GM10266 (cell line): ENCODE measurements at regions not wholly inside any gene's neighbourhood (a gene's known extent, or its start where the extent isn't known, plus 50 kb on each side); places are given as distances from the start of the nearest gene placed in this dataset.

Source experiments
- DNase-seq: peaks from one replicate; pipeline ENCODE4 v3.0.0; 2012; ENCODE audit errors: extremely low spot score
- TF ChIP-seq, protein P1 (sequence below): IDR thresholded peaks from 2 replicates; pipeline ENCODE4 v1.5.1; 2012; ENCODE audit warnings: mild to moderate bottlenecking, low read depth; ENCODE audit not compliant: control insufficient read depth, insufficient read depth; ENCODE audit errors: missing control alignments

DNA sequence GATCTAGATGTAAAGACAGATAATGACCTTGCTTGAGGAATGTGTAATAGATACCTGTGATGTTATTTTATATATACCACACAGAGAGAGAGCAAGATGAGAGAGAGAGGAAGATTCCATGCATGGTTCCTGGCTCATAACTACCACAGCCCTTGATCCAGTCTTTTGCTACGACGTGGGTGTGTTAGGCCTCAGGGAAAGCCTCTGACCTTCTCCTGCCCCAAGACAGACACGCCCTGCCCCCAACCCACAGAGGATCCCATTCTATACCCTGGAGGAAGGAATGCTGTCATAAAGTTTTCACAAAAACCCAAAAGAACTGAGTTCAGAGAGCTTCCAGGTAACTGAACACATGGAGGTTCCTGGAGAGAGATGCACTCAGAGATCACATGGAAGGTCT lies 193.1 kb downstream of the ZEB2 start:
- no peak for DNase-seq
- TF ChIP-seq, protein P1, sequence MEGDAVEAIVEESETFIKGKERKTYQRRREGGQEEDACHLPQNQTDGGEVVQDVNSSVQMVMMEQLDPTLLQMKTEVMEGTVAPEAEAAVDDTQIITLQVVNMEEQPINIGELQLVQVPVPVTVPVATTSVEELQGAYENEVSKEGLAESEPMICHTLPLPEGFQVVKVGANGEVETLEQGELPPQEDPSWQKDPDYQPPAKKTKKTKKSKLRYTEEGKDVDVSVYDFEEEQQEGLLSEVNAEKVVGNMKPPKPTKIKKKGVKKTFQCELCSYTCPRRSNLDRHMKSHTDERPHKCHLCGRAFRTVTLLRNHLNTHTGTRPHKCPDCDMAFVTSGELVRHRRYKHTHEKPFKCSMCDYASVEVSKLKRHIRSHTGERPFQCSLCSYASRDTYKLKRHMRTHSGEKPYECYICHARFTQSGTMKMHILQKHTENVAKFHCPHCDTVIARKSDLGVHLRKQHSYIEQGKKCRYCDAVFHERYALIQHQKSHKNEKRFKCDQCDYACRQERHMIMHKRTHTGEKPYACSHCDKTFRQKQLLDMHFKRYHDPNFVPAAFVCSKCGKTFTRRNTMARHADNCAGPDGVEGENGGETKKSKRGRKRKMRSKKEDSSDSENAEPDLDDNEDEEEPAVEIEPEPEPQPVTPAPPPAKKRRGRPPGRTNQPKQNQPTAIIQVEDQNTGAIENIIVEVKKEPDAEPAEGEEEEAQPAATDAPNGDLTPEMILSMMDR = no peak

DNA sequence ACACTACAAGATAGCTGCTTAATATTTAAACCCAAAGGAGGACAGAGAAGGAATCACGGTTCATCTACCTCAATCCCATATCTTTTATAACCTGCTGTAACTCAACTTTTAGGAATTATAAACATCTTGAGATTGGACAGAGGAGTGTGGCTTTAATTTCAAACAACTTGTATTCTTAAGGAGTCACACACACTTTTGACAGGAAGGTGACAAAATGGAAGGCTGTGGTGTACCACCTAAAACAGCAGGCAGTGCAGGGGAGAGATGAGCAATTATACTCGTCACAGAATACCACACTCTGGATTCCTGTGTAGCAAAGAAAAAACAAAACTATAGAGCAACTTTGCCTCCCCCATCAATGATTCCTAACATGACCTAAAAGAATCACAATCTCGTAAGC lies 194.8 kb downstream of the ZEB2 start:
- TF ChIP-seq, protein P1 = no peak
- peak; percentile 28 for DNase-seq

- TF ChIP-seq, protein P1 = no peak
Observed at GRCh38 chr2:144324446-144325045, 195.4 kb downstream of the ZEB2 start.

GRCh38 chr2:144323946-144324345 lies 196.0 kb downstream of the ZEB2 start:
- DNase-seq = no peak

More at GRCh38 chr2:144324446-144325045, 195.4 kb downstream of the ZEB2 start:
- no peak for DNase-seq

DNA sequence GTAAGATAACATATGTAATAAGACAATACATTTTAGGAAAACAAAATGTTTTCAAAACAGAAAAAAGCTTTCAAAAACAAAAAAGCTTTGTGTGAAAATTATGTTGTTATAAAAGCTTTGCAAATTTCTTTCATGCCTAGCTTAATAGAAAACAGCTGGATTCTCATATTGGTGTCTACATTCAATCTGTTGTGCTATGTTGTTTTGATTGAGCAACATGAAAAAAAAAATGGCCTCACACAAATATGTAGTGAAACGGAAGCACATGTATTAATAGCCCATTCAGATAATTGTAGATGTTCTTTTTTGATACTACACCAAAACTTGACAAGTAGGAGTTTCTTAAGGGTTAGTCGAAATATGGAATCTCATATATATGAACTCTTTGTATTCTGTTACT lies 197.5 kb downstream of the ZEB2 start:
- DNase-seq = no peak
- TF ChIP-seq, protein P1 = no peak

More at GRCh38 chr2:144323946-144324345, 196.0 kb downstream of the ZEB2 start:
- TF ChIP-seq, protein P1 = no peak

DNA sequence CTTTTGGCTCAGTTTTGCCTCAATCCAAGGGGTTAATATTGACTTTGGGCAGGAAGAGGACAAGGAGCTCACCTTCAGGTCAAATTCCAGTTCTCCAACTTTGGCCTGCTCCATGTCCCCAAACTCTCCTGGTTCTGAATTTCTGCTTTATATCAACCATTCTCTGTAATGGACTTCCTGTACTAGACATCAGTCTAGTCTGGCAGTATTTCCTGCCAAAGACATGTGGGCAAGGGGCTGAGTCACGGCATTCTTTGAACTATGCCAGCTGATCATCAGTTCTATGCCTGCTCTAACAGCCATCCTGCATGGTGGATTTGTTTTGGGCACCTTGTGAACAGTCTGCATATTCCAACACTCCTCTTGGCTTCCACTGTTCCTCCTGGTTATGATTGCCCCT lies 199.4 kb downstream of the ZEB2 start:
- TF ChIP-seq, protein P1 = no peak
- DNase-seq = no peak

DNA sequence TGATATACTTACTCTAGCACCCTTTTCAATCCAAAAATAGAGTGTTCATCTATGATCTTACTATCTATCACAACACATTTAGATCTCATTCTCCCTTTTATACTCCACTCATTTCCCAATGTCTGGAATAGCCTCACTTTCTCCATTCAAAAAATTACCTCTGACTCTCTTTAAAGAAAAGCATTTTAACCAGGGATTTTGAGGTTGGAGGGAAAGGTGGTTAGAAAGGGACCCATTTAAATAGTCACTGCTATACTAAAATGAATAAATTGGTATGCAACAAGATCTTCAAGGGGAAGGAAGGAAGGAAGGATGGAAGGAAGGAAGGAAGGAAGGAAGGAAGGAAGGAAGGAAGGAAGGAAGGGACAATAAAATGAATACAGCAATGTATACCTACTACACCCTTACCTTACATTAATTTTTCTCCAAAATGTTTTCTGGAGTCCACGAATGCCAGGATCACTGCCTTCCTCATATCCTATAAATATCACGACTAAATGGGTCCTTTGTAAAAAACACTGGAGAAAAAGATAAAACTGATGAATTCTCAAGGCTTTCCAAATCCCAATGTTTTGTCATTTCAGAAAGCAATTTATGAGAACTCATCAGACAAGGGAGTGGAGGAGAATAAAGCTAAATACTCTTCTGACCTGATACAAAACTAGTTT lies 202.7 kb downstream of the ZEB2 start:
- TF ChIP-seq, protein P1 = no peak
- DNase-seq = no peak
